COLO668 (cell line): ENCODE measurements at regions not wholly inside any gene's neighbourhood (a gene's known extent, or its start where the extent isn't known, plus 50 kb on each side); places are given as distances from the start of the nearest gene placed in this dataset.
A peak's percentile ranks its signal among the peaks of the same experiment; 100 is the strongest.
"Not testable (repeated sequence)": the region's sequence is repeated elsewhere in the genome, so short reads cannot be mapped to it uniquely, and the experiment has no call there.

Experiments used
- DNase-seq: peaks from one replicate; lab custom pipeline; 2025; ENCODE audit not compliant: unreplicated experiment; lab: John Stamatoyannopoulos, UW

- DNase-seq: no peak
Observed at GRCh38 chr17:54666559-54666958, 234.1 kb upstream of the TOM1L1 start.

DNA sequence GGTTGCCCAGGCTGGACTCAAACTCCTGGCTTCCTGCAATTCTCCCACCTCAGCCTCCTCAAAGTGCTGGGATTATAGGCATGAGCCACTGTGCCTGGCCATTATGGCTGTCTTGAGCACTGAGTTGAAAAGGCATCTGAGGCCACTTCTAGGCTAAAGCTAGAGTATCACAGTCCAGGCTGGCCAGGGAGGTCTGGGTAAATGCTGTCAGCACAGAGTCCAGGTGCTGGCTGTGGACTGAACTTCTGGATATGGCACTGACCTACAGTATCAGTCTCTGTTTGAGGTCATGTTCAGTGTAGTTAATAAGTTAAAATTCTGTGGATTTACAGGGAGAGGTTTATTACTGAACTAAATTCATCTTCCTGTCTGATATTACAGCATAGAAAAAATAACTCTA is 222.5 kb upstream of the TOM1L1 start:
- DNase-seq: no peak

- no peak for DNase-seq
Observed at GRCh38 chr17:54680410-54680809, 220.2 kb upstream of the TOM1L1 start.

DNA sequence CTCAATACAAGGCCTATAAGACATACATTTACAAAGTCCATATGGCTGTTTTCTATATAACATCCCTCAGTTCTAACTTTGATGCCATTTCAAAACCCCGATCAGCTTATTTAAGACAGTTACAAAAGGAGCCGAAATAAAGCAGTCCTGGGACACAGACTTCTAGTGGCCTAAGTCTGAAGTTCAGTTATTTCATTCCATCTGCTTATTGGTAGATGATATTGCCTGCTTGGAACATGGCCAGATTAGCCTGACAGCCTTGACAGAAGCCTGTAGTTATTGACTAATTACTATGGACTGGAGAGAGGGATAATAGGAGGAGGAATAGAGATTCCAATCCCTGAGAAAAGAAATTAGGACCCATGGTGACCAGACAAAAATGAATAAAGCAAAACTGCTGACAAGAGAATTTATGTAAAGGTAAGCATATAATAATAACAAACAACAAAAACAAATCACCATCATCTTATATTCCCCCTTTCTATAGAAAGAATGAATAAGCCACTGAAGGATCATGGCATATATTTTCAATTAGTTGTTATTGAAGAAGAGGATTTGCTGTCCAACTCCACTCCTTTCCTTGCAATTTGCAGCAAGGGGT is 206.3 kb upstream of the TOM1L1 start:
- no peak for DNase-seq

GRCh38 chr17:54712798-54713197 is 187.9 kb upstream of the TOM1L1 start:
- DNase-seq: not testable (repeated sequence)

DNA sequence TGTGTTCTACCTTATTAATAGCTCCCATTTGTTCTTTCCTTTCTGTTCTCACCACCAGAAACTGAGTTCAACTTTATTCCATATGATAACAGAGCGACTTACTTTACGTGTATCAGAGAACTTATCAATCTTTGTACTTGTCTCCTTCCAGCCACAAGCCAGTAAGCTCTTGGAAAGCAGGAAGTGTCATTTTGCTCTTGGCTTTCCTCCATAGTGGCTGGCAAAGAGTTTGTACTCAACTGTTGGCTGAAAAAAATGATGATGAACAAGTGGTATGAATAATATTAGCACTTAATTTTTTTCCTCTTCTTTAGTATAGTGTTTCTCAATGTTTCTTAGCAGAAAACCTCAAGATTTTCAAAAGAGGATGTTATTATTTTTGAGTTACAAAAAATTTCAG is 182.4 kb upstream of the TOM1L1 start:
- DNase-seq: no peak

DNA sequence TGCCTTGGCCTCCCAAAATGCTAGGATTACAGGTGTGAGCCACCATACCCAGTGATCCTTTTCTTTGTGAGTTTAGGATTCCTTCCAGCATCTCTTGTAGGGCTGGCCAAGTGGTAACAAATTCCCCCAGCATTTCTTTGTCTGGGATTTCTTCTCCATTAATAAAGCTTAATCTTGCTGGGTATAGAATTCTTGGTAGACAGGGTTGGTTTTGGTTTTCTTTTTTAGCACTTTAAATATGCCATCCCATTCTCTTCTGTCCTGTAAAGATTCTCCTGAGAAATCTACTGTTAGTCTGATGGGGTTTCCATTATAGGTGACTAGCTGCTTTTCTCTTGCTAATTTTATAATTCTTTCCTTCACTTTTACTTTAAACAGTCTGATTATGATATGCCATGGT is 173.0 kb upstream of the TOM1L1 start:
- no peak for DNase-seq

DNA sequence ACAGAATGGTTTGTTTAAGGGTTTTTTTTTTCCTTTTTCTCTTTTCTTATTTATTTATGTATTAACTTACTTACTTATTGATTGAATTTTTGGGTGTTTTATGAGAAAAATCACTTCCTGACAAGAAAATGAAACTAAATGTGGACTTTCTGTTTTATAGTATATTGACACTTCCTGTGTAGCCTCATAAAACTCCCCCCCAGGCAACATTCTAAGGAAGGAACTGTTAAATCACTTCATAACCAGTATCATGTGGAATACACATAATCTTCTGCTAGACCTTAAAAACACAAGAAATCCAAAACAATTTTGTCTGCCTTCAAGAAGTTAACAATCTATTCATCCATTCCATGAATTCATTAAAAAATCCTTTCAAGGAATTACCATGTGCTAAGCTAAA is 164.1 kb upstream of the TOM1L1 start:
- no peak for DNase-seq

DNA sequence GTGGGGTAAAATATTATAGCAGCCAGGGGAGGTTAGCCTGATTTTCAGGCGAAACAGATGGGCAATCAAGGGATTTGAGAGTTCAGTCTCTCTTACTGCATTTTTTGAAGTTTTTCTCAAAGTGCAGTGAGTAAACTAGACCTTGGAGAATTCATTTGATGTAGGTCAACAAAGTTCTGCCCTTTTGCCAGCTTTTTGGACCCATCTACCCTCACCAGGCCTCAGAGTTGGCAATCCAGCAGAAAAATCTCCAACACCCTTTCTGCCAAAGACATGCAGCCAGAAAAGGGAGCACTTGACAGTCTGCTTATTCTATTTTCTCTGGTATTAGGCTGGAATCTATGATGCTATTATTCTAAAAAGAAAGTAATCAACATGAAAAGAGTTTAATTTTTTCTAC is 162.2 kb upstream of the TOM1L1 start:
- DNase-seq: no peak

DNA sequence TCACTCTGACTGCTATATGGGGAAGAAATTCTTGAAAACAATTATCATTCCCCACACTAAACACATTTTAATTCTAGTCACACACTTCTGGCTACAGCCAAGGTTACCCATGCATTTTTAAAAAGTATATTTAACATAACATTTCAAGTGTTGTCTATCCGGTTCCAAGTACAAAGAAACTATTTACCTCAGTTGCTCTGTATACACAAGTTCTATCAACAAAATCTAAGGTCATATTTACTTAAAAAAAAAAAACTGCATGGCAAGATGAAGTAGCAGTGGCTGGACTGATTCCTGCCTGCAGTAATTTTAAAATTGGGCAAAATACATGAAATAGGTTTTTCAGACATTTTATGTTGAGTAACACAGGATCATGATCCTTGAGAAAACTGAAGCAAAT is 155.9 kb upstream of the TOM1L1 start:
- no peak for DNase-seq

DNA sequence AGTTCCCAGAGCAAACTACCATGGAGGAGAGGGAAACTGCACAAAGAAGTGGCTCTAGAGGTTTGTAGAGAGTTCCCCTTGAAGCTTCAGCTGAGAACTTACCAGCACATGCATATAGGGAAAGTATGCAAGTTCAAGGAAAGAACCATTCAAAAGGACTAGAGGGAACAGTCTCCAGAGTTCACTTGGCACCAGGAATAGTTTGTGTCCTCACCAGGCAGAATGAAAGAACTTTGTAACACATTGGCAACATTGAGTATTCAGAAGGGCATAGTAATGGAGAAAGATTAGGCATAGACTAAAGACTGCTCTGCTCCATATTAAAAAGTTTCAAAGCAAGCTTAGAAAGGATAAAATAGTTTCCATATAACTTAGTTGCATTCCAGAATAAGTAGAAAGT is 155.4 kb upstream of the TOM1L1 start:
- no peak for DNase-seq

GRCh38 chr17:54745862-54746261 is 154.8 kb upstream of the TOM1L1 start:
- no peak for DNase-seq

- no peak for DNase-seq
Observed at GRCh38 chr17:54749157-54749556, 151.5 kb upstream of the TOM1L1 start.

DNA sequence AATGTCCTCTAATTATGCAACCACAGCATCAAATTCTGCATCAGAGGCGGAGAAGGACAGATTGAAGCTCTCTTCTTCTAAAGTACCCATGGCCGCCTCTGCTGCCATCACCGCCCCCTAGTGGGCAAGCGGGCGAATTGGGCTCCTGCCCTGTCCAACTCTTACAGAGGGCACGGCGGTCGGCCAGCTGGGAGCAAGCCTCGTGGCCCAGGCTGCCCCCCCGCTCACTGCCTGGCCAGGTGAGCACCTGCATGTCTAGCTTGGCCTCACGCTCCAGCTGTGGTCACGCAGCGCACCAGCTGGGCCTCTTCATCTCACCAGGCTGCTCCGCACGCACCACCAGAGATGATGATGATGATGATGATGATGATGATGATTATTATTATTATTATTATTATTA is 146.1 kb upstream of the TOM1L1 start:
- peak; percentile 2 for DNase-seq

GRCh38 chr17:54760836-54761235 is 139.8 kb upstream of the TOM1L1 start:
- no peak for DNase-seq

GRCh38 chr17:54770836-54771235 is 129.8 kb upstream of the TOM1L1 start:
- no peak for DNase-seq

DNA sequence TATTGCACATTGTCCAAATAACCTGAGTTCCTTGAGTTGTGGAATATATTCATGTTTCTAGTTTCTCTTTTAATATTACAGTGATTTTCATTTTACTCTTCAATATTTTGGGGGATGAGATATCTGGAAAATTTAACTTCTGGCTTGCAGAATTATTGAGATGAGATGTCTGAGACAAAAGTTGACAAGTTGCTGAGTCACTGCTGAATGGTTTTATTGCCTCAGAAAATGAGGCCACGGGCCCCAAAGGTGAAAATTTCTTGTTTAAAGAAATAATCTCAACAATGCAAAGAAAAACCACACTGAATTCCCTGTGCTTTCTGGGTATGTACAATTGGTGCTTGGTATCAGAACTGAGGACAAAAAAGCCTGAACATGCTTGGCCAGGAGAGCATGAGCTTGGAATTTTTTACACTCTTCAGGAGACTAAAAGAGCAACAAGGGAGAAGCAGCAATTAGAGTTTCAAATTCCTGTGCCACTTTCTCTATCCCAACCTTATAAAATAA is 129.2 kb upstream of the TOM1L1 start:
- DNase-seq: no peak

GRCh38 chr17:54780238-54780637 is 120.4 kb upstream of the TOM1L1 start:
- no peak for DNase-seq

- DNase-seq: no peak
Observed at GRCh38 chr17:54781389-54781788, 119.3 kb upstream of the TOM1L1 start.

GRCh38 chr17:54784305-54784704 is 116.3 kb upstream of the TOM1L1 start:
- no peak for DNase-seq

DNA sequence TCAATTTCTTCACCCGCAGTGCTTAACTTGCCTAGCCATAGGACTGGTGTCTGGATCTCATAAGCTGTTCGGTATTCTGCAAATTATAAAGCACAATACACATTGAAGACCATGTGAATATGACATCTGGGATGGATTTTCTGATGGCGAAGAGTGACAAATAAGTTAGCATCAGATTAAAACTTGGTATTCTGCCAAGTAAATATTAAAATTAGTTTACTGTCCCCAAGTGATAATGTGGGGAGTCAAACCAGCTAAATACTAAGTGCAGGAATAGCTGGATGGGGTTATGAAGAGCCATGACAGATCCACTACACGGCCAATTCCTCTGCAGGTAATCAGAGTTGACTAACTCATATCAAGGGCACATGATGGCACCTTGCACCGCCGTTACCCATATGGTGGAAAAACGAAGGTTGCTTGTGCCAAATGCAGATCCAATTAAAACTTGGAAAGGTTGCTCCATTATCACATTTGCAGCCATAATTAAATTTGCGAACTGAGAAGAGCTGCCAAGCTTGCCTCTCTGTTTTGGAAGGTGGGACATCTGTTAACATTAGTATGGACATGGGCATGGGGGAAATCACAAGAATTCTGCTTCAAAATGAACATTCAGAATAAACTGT is 114.9 kb upstream of the TOM1L1 start:
- DNase-seq: no peak

DNA sequence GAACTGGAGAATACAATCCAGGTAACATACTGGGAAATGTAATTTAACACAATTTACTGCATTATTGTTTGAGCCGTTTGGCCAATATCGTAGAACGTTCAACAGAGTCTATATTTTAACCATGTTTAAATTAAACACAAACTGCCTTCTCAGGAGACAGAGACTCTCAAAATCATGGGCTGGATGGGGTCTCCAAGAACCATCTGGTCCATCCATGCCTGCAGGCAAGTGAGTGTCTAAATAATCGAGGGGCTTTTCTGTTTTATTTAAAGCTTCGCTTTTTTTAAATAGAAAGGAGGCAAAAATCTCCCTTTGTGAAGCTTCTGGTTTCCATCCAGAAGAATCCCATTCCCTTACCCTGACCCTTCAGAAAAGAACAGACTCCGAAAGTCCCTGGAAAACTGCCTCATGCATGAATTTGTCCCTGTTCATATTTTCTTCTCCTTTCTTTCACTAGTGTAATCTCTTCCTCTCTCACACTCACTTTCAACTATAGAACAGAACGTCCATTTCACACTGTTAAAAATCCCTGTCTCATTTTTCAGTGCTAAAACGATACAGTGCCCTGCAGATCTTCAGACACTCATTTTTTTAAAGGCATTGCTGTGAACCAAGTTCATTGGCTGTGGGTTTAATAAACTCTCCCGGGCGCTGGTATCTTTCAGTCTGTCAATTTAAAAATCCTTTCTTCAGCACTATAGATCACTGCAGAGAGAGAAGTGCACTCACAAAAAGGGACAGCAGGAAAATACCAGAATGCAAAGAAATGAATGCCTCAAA is 111.4 kb upstream of the TOM1L1 start:
- DNase-seq: no peak
